NCI-H524 treated with DMSO at 0.1 percent for 48 hours (cell line): ENCODE measurements at regions not wholly inside any gene's neighbourhood (a gene's known extent, or its start where the extent isn't known, plus 50 kb on each side); places are given as distances from the start of the nearest gene placed in this dataset.

Experiments
- DNase-seq: peaks from one replicate; lab custom pipeline; 2025; lab: John Stamatoyannopoulos, UW

DNA sequence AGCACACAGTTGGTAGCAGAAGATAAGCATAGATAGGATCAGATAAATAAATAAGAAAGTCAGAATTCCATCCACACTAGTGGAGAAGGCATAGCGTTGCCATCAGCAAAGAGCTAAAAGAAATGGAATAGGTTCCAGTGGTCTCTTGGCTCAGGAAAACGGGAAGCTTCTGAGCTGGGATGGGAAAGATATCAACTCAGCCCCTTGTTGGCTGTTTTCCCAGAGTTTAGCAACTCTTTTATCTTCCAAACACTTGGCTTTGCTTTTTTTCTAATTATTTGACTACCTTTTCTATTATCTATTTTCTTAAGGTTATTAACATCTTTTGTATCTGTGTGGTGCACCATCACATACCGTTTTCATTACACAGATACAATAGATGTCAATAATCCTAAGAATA lies 445.7 kb upstream of the TRPC7 start:
- no peak for DNase-seq

DNA sequence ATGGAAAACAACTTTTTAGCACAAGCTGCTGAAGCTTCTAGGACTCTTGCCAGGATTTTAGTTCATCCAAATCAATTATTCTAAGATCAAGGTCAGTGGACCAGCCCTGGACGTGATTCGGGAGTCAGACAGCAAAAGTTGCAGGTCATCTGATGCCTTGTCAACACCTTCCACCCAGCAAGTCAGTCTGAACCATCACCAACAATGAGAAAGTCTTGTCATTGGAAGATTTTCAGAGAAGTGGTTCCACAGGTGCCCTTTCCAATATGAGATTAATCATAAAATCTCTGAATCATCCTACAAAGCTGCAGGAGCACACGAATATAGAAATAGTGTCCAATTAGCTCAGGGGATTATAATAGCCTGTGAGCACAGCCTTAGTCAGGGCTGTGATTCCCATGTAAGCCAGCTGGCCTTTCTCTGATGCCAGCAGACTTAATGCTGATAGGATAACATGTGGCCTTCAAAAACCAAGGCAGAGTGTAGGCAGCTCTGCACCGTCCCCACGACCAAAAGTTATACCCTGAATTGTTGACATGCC lies 445.0 kb upstream of the TRPC7 start:
- no peak for DNase-seq

DNA sequence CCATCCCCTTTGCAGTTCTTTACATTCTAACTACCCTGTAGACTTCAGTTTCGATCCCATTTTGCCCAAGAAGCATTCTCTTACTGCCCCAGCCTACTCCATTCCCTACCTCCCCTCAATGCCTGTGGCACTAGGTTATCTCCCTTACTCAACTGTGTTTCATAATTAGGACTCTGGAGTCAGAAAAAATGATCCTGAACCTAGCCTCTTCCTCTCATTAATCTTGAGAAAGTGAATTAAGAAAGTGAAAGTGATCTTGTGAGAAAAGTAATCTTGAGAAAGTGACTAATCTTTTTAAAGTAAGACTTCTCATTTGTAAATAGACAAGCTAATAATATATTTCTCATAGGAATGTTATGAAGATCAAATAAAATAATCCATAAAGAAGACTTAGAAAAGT lies 444.0 kb upstream of the TRPC7 start:
- DNase-seq, result no peak

DNA sequence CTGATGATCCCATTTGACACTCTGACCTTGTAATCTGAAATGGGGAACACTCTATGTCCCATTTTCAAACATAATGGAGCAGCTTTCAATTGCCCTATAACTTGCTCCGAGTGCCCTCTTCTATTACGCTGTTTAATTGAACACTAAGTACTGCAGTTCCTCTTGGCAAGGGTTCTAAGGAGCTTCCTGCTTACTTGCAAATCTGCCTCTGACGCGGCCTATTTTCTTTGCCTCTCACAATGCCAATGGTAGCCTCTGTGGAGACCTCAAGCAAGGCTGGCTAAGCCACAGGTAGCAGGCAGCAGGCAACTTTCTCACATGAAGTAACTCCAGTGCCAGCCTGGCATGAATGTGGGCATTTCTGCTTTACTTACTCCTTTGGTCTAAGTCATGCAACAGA lies 443.4 kb upstream of the TRPC7 start:
- no peak for DNase-seq

DNA sequence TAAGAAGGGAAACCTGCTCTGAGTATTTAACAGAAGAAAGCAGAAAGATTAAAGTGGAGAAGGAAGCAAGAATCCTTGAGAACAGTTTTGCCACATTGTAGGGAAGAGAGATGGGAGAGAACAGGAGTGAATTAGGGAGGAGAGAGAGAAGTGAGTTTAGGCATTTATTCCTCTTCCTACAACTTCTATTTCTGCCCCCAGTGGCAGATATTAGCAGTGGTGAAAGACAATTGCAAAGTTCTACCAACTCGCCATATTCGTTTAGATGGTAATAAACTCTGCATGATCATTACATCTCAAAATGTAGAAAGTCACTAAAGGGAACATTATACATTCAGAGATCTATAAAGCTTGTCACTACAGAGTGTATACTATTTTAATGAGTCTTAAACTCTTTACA lies 440.1 kb upstream of the TRPC7 start:
- DNase-seq, result no peak

DNA sequence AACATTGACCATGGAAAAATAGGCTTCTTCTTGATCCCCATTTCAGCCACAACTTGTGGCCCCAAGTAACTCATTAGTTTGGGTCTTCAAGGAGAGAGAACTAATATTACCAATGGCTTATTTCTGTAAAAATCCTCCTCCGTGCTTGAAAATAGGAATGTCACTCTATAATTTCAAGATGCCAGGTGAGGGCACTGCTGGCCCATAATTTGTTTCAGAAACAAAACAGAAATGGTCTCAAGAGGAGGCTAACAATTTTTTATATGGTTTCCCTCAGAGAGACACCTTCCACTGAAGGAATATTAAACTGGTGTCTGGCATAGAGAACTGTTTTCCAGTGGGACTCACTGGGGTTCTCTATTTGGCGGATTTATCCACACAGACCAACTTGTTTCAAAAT lies 437.0 kb upstream of the TRPC7 start:
- no peak for DNase-seq

DNA sequence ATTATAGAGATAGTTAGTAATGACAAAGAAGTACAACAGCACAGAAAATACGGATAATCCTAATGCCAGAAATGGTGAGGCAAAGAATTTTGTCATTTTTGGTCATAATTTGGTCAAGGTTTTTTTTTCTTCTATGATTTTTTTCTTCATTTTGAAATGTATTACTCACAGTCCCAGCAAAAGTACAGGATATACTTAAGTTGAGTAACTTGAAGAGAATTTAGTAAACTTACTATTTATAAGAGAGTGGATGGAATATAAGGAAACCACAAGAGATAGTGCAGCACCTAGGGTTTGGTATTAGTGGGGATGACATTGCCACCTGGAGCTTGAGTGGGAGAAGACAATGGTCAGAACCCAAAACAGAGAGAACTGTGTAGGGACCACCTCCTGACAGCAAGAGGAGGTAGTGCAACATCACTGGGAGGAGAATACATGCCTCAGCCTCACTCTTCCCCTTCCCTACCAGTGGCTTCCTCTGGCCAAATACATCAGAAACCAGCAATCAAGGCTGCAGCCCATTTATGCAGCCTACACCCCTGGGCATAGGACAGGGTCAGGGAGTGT lies 434.5 kb upstream of the TRPC7 start:
- no peak for DNase-seq

DNA sequence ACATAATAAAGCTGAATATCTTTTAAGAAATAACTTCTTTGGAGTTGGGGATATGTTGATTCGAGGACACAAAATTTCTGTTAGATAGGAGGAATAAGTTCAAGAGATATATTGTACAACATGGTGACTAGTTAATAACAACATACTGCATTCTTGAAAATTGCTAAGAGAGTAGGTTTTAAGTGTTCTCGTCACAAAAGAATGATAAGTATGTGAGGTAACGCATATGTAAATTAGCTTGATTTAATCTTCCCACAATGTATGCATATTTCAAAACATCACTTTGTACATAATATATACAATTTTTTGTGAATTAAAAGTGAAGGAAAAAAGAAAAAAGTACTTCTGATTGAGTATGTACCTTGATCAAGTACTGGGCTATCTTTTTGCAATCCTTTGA lies 428.0 kb upstream of the TRPC7 start:
- DNase-seq, result no peak

DNA sequence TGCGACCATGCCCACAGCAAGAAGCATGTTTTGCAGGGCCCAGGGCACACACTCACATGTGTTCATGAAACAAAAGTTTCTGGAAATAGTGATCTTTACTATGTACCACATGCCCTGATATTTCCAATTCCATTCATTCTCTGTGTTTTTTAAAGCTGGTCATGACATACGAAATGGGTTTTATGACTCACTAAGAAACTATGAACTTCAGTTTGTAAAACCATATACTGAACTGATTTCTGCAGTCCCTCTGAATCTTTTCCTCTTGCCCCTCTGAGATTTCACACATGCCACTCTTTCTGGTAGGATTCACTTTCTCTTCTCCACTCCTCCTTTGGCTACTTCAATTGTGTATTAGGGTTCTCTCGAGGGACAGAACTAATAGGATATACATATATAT lies 416.1 kb upstream of the TRPC7 start:
- no peak for DNase-seq

DNA sequence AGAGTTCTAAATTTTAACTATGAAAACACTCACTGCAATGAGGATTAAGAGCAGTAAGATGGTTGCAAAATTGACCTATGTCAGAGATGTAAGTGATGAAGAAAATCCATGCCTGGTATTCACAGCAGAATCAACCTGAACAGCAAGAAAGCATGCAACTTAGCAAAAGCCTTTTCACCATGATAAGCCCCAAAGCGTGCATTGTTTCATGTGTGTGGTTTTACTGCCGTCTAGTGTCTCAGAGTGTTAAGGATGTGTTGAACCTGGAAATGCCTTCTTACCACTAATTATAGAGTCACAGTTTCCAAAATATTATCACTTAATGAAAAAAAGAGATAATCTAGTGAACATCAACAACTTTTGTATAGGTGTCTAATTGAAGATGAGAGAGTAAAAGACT lies 415.2 kb upstream of the TRPC7 start:
- DNase-seq, result no peak

DNA sequence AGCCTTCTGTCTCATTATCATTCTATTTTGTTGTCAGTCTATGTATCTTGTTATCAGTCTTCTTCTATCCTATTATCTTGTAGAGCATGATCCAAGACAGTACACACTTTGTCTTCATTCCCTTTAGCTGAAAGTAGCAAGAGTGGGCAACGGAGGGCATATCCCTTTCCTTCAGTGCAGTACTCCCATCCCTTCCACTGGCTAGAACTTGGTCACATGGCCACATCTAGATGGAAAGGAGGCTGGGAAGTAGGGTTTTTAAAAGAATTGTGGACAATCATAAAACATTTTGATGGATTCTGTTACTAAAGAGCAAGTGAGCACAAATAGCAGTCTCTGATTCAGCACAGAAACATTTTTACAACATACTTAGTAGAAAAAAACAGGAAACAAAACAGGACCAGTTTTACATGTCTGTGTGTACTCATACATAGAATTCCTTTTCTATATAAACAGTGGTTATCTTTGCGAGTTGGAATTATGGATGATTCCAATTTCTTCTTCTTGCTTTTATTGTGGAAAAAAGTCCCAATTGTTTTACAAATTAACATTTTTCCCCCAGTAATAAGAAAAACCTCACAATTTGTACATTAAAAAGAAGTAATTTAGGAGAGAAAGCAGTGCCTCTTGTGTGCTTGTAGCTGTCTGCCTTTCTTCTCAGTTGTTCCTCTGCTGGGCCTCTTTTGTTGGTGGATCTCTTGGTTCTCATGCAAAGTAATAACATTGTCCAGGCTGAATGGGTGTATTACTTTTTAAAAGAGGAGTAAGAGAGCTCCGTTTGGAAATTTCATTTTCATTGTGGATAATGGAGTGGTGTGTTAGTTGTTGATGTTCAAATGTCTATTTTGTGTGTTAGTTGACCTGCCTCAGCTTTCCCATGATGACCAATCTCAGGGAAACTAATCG lies 410.9 kb upstream of the TRPC7 start:
- DNase-seq, result no peak

DNA sequence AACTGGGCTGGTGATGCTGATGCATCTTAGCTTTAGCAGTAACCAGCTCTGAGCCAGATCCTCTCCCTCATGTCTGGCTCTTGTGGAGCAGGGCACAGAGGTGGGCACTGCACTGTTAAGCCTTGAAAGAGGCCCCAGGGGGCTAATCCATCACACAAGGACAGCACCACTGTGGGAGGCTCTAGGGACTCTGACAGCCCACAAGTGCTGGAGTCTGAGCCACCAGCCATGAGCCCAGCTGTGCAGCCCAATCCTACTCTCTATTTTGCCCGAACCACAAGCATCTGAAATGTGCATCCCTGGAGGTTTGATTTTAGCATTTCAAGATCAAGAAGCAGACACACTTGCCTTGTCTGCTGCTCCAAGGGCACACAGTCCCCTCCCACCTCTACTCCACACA lies 407.1 kb upstream of the TRPC7 start:
- DNase-seq, result peak; percentile 24

DNA sequence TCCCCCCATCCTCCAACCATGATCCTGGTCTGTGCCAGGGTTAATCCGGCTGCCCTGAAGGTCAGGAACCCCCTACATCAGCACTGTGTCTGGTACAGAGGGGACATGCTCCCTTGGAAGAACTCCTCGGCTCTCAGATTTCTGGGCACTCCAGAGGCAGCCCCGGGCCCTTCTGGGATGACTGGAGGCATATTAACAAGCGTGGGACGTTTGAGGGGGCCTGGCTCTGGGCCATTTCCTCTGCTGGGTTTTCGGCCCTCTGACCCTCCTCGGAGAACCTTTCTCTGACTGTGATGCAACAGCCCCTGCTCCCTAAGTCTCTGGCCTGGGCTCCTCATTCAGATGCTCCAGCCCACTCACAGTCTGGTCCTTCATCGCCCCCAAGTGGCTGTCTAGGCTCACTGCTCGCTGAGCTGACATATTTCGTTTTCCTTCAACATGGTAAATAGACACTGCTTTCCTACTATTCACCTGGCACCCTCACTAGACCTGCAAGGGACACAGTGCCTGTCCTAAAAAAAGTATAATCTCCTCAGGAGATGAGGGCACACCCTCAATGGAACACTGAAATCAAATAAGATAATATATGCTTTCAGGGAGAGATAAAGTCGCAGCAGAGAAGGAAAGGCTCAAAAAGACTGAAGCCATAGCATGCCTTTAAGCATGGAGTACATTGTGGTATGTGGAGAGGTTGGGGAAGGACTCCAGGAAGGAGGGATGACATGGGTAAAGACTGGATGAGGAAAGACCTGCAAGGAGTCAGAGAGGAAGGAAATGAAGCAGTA lies 404.7 kb upstream of the TRPC7 start:
- peak; percentile 36 for DNase-seq

DNA sequence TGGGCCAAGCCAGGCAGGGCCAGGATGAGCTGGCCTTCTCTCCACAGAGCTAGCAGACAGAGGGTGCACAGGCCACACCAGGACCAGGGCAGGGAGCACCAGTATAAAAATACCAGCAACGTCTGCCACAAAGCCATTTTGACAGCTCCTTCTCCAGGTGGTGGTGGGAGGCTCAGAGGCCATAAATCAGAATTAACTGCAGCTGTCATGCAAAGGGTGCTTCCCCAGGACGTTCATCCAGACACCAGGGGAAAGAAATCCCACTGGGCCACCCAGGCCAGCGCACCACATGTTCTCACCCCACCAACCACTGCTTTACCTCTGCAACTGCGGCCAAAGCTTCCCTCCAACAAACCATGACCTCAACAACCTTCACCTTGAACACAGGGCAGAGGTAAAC lies 403.7 kb upstream of the TRPC7 start:
- peak; percentile 65 for DNase-seq

DNA sequence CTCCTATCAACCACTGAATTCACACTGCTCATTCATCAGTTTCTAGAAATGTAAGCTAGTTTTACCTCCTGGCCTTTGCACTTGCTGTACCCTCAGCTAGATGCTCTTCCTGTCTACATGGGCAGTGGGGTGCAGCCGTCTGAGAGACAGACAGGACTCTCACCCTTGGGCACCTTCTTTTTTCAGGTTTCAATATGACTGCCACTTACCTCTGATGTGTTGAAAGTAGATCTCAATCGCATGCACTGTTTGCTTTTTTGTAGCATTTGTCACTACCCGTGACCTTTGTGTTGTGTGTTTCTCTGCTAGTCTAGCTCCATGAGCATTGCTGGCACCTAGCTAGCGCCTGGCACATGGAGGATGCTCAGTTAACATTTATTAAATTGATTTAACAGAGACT lies 403.1 kb upstream of the TRPC7 start:
- DNase-seq, result no peak

DNA sequence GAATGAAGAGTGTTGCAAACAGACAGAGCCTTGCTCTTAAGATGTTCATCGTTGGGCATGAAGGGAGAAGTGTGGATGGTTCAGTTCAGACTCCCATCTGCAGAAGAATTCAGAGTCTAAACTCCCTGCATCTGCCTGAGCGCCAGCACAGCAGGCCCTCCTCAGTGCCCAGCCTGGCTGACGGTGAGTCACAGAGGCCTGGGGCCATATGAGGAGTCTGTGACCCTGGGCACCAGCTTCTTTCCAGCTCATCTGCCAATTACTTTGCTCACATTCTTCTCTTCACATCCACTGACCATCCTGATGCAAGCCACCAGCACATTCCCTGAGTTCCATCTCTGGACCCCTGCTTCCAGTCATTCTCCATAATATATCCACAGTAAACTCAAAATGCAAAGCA lies 401.1 kb upstream of the TRPC7 start:
- DNase-seq, result no peak

DNA sequence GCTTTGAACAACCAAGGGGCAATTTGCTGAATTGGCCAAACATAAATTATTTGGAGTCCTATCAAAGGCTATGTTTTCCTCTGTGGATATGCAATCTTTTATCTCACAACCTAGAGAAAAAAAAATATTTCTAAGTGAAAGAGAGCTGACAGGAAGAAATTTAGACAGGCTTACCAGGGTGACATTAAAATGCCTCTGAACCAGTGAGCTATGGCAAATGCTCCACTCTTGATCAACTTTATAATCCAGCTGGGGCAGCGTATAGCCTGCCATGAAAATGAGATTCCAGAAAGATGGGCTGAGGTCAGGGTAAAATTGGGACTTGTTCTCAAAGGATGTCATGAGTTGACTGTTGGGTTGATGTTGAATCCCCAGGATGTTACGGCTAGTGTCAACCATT lies 399.3 kb upstream of the TRPC7 start:
- DNase-seq, result no peak

DNA sequence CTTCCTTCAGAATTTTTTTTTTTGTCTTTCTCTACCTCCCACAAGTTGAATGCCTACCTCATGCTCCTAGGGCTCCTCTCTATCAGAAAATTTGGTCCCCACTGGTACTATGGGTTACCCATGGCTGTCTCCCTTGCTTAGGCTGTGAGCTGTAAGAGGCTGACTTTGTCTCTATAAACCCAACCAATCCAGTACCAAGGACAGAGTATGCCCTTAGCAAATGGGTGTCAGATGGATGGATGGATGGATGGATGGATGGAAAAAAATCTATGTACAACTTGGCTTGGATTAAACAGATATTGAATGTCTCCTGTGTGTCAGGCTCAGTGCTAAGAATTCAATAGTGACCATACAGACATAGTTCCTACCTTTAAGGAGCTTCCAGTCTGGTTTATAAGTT lies 398.2 kb upstream of the TRPC7 start:
- no peak for DNase-seq

DNA sequence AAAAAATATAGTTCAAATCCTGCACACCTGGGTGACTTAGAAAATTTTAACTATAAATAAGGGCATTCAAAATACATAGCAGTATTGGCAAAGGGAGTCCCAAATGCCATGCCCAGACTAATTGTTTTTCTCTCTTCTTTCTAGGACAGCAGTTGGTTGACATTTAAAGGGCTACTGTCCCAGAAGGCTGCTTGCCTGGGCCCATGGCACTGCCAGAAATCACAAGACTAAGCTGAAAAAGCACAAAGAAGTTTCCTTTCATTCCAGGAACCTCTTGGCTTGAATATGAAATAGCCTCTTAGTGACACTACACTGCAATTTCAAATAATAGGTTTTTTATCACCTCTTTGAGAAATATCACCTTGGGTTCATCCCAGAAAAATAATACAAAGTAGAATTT lies 388.9 kb upstream of the TRPC7 start:
- no peak for DNase-seq

DNA sequence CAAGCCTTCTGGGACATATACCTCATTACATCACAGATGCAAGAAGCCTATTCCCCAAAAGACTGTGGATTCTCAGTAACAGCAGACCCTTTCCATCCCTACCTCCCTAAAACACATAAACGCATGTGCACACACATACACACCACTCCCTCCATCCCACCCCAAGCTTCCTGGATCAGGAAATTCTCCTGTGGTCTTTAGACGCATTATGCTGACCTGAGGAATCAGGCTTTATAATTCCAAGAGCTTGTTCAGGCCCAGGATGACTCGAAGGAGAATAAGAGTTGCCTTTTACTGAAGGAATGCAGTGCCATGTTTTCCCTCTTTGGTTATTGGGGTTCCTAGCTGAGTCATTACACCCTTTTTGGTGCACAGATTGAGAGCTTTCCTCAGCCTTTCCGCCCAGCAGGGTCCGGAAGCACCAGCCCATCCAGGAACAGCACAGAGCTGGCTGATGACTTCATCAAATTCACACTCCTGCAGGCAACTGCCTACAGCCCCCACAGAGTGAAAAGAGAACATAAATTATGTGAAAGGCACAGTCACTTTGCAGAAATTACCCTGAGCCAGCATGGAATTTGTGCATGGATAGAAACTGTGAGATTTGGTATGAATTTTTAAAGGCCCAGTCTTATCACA lies 385.0 kb upstream of the TRPC7 start:
- DNase-seq, result no peak

DNA sequence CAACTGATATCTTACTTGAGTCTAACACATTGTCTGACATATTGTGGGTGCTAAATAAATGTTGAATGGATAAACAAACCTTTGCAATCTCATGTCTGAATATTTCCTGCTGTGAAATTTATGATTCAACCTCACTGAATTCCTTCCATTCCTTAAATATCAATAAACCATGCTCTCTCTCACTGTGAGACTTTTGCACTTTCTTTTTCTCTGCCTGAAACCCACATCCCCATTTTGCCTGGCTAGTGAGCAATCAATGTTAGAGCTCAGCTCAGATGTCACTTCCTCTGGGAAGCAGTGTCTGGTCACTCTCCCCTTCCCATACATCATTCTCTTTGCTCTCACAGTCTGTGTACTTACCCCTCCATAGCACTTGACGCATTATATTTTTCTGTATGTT lies 383.7 kb upstream of the TRPC7 start:
- no peak for DNase-seq

DNA sequence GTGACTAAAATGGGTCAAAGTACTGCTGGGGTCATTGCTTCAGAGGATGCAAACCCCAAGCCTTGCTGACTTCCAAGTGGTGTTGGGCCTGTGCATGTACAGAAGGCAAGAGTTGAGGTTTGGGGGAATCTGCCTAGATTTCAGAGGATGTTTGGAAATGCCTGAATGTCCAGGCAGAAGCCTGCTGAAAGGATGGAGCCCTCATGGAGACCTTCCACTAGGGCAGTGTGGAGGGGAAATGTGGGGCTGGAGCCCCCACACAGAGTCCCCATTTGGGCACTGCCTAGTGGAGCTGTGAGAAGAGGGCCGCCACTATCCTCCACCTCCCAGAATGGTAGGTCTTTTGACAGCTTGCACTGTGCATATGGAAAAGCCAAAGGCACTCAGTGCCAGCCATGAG lies 377.7 kb upstream of the TRPC7 start:
- no peak for DNase-seq
